HG02623 (cell line): ENCODE measurements at regions not wholly inside any gene's neighbourhood (a gene's known extent, or its start where the extent isn't known, plus 50 kb on each side); places are given as distances from the start of the nearest gene placed in this dataset.

Experiments
- ATAC-seq: cut with Tn5 transposase; IDR thresholded peaks from one replicate; pipeline ENCODE4 v1.9.1; 2021; ENCODE audit warnings: moderate library complexity; ENCODE audit not compliant: unreplicated experiment

DNA sequence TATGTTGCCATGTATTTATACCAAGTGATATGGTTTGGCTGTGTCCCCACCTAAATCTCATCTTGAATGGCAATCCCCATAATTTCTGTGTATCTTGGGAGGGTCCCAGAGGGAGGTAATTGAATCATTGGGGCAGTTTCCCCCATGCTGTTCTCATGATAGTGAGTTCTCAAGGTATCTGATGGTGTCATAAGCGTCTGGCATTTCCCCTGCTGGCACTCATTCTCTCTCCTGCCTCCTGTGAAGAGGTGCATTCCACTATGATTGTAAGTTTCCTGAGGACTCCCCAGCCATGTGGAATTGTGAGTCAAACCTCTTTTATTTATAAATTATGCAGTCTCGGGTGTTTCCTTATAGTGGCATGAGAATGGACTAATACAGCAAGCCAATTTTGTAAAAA lies 140.8 kb upstream of the ADAMTSL1 start:
- no peak for ATAC-seq

GRCh38 chr9:18335825-18336224 lies 138.1 kb upstream of the ADAMTSL1 start:
- ATAC-seq, result no peak

DNA sequence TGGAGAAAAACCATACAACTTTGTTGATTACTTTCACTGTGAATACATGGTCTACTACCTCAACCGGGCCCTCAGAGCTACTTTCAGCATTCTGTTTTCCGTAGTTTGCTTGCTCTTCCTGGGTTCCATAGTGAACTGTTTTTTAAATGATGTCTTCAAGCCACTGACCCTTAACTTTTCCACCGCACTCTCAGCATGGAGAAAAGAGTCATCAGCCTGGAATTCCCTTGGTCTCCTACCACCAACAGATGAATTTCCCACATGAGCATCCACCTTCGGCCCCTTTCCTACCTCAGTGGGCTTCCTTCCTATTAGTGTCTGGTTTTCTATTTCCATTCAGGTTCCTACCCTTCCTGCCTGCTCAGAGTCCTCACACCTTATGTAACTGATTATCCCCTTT lies 135.9 kb upstream of the ADAMTSL1 start:
- ATAC-seq, result no peak

GRCh38 chr9:18343784-18344183 lies 130.2 kb upstream of the ADAMTSL1 start:
- no peak for ATAC-seq

GRCh38 chr9:18346745-18347144 lies 127.2 kb upstream of the ADAMTSL1 start:
- no peak for ATAC-seq

- ATAC-seq, result no peak
Measured at GRCh38 chr9:18347386-18348082, 126.4 kb upstream of the ADAMTSL1 start.

DNA sequence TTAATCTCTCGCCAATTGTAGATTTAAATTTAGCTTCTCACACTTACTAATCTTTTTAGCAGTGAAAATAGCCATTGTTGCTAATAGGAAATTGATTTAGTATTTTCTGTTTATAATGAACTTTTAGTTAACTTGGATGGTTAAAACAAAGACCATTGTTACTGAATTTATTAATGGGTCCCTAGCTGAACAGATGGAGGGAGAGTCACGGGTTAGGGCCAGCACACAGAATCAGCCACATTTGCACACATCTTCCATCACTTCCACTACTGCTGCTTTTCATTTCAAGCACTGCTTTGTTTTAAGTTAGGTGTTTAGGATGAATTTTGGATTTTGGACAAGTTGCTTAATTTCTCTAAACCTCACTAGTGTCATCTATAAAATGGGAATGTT lies 125.9 kb upstream of the ADAMTSL1 start:
- ATAC-seq, result no peak

- ATAC-seq, result no peak
Measured at GRCh38 chr9:18349530-18349929, 124.4 kb upstream of the ADAMTSL1 start.

DNA sequence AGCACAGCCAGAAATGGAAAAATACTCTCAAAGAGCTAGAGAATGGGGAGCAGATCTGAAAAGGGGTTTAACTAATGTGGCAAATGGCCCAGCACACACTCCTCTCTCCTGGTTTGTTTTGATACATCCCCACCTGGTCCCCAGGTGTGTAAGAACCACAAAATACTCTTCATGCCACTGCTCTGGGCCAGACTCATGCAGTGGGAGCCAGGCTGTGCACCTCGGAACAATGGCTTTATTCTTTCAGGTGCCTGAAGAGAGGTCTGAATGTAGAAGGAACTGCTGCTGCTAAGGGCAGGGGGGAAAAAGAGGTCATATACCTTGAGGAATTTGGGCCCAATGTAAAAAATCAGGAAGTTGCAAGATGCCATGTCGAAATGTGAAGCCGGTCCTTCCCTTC lies 123.9 kb upstream of the ADAMTSL1 start:
- ATAC-seq, result no peak

- ATAC-seq, result no peak
Measured at GRCh38 chr9:18350995-18351595, 122.9 kb upstream of the ADAMTSL1 start.

GRCh38 chr9:18352711-18353110 lies 121.2 kb upstream of the ADAMTSL1 start:
- ATAC-seq, result no peak

DNA sequence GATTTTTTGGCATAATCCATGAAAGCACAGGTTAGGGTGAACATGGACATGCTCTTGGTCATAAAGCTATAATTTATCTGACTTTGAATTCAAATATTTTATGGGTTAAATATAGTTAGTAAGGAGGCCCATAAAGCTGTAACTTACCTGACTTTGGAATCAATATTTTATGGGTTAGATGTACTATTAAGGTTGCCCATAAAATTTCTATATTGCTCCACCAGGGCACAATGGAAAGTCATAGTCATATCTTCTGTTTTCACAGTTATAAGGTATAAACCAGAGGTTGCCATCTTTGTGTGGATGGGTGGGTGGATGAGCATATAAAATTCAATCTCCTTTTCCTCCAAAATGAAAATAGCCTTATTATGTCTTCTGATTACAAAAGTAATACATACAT lies 120.5 kb upstream of the ADAMTSL1 start:
- ATAC-seq, result no peak

- no peak for ATAC-seq
Measured at GRCh38 chr9:18357321-18357720, 116.6 kb upstream of the ADAMTSL1 start.

DNA sequence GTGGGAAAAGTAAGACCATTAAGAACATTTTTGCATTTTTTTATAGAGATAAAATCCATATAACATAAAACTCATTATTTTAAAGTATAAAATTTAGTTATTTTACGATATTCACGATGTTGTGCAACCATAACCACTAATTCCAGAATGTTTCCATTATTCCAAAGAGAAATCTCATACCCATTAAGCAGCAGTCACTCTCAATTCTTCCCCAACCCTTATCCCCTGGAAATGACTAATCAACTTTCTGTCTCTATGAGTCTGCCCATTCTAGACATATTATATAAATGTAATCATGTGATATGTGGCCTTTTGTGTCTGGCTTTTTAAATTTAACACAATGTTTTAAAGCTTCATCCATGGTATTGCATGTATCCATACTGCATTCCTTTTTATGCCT lies 115.6 kb upstream of the ADAMTSL1 start:
- no peak for ATAC-seq

DNA sequence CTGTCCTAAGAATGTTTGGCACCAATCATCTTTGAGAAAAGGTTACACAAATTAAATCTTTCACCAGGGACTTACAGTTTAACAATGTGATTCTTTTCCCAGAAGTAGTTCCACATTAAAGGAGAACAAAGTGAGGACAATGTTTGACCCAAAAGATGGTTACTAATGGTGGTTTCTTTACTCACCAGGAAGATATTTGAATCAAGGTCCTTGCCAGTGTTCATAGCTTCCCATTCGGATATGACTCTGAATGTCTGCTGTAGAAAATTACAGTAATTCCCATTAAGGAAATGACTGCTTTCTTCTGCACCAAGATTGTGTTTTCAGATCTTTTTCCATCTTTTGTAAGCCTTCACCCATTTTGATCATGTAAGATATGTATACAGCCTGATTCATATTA lies 114.6 kb upstream of the ADAMTSL1 start:
- ATAC-seq, result no peak

GRCh38 chr9:18360005-18360404 lies 113.9 kb upstream of the ADAMTSL1 start:
- ATAC-seq, result no peak

GRCh38 chr9:18361646-18362045 lies 112.3 kb upstream of the ADAMTSL1 start:
- no peak for ATAC-seq

- ATAC-seq, result no peak
Measured at GRCh38 chr9:18362166-18362565, 111.8 kb upstream of the ADAMTSL1 start.

DNA sequence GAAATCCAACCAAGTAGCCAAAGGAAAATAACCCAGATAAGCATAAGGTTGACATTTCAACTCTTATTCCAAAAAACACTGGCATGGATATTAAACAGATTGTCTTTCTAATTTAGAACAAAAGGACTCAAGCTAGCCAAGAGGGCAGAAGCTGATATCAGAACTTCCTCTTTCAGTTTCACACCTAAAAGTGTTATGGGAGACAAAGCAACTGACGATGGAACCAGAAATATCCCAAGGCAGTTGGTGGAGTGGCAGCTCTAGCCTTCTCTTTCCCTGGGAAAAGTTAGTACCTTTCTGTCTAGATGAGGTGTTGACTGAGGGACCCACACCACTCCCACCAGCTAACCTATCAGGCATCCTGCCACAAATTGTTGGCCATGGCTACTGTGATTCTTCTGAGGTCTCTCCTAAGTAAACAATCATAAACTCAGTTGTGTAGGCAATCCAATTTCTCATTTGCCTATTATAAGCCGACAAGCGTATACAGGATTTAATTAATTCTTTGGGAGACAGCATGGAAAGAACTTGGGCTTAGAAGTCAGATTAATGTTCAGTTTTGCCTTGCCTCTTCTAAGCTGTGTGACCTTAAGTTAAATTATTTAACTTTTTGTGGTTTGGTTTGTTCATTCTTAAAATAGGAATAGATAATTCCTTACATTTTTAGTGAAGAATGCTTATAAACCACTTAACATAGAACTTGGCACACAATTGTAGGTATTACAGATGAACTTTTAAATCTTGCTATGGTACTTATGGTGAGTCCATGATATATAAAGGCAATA lies 110.9 kb upstream of the ADAMTSL1 start:
- ATAC-seq, result no peak

DNA sequence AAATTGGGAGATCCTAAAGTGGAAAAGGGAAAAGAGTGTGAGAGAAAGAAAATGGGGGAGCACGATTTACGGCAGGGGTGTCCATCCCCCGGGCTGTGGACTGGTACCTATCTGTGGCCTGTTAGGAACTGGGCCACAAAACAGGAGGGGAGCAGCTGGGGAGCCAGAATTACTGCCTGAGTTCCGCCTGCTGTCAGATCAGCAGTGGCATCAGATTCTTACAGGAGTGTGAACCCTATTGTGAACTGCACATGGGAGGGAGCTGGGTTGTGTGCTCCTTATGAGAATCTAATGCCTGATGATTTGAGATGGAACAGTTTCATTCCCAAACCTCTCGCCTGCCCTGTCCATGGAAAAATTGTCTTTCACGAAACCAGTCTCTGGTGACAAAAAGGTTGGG lies 108.3 kb upstream of the ADAMTSL1 start:
- no peak for ATAC-seq

GRCh38 chr9:18366184-18366583 lies 107.8 kb upstream of the ADAMTSL1 start:
- peak; percentile 65 for ATAC-seq

GRCh38 chr9:18368206-18368605 lies 105.7 kb upstream of the ADAMTSL1 start:
- ATAC-seq, result no peak
